H1 (cell line): ENCODE measurements at regions not wholly inside any gene's neighbourhood (a gene's known extent, or its start where the extent isn't known, plus 50 kb on each side); places are given as distances from the start of the nearest gene placed in this dataset.

Source experiments
- CTCF ChIA-PET: fragments of 300-600 bp; sonication (Branson Sonifier 250); formaldehyde crosslinking; loops from one replicate; lab custom pipeline; 2021; ENCODE audit not compliant: partially characterized antibody; lab: Charles Lee
- POLR2A ChIA-PET: fragments of 300-600 bp; sonication (Branson Sonifier 250); formaldehyde crosslinking; loops from one replicate; lab custom pipeline; 2021; ENCODE audit warnings: inconsistent platforms; ENCODE audit not compliant: partially characterized antibody; lab: Charles Lee
- DNase-seq, 2 experiments: peaks; one replicate each; pipeline versions ENCODE4 v3.0.0 to v3.0.0-alpha.2; 2010 to 2022; ENCODE audit warnings: low spot score in 2 of 2, low read depth in 1 of 2, mixed read lengths in 1 of 2
- FAIRE-seq: peaks from 2 replicates; lab custom pipeline; 2011; peaks lifted over from hg19 to GRCh38; lab: Jason Lieb, UNC
- H2AFZ ChIP-seq: 2 replicates; pipeline ENCODE4 v1.8.1; 2012; ENCODE audit warnings: low read length, inconsistent platforms
- H2AK5ac ChIP-seq: 2 replicates; pipeline ENCODE4 v1.6.1; 2013; ENCODE audit warnings: low read depth, low read length
- H2BK120ac ChIP-seq: replicated peaks from 2 replicates; pipeline ENCODE3; 2013; ENCODE audit warnings: low read depth, low read length, inconsistent platforms
- H2BK12ac ChIP-seq: 2 replicates; pipeline ENCODE4 v1.6.1; 2013; ENCODE audit warnings: low read depth, low read length
- H2BK15ac ChIP-seq: 2 replicates; pipeline ENCODE4 v1.6.1; 2013; ENCODE audit warnings: low read length
- H2BK20ac ChIP-seq: 2 replicates; pipeline ENCODE4 v1.6.1; 2013; ENCODE audit warnings: low read length
- H2BK5ac ChIP-seq: 2 replicates; pipeline ENCODE4 v1.6.1; 2013; ENCODE audit warnings: low read depth, low read length
- H3K14ac ChIP-seq: 2 replicates; pipeline ENCODE4 v1.6.1; 2013; ENCODE audit warnings: inconsistent platforms; ENCODE audit not compliant: insufficient read length
- H3K18ac ChIP-seq: 2 replicates; pipeline ENCODE4 v1.6.1; 2013; ENCODE audit warnings: low read length; ENCODE audit errors: extremely low read depth
- H3K23ac ChIP-seq: 2 replicates; pipeline ENCODE4 v1.6.1; 2013; ENCODE audit warnings: inconsistent platforms; ENCODE audit not compliant: insufficient read length
- H3K23me2 ChIP-seq: 2 replicates; pipeline ENCODE4 v1.6.1; 2013; ENCODE audit warnings: low read depth, low read length
- H3K27ac ChIP-seq: 2 replicates; pipeline ENCODE4 v1.6.1; 2011; ENCODE audit warnings: low read depth, low read length, inconsistent platforms
- H3K27me3 ChIP-seq, 4 experiments: replicated peaks in 1 of 4; 1 replicate in 1 of 4; 2 replicates in 3 of 4; pipeline versions ENCODE4 v1.6.1 to v1.8.1; 2011 to 2013; ENCODE audit warnings: low read length in 3 of 4, mild to moderate bottlenecking in 3 of 4, inconsistent platforms in 2 of 4, mixed read lengths in 2 of 4, moderate library complexity in 1 of 4; ENCODE audit not compliant: control insufficient read depth in 3 of 4, insufficient read depth in 3 of 4; ENCODE audit errors: extremely low read depth in 1 of 4
- H3K36me3 ChIP-seq, 4 experiments: 2 replicates each; pipeline versions ENCODE4 v1.6.1 to v1.8.1; 2011 to 2013; ENCODE audit warnings: mild to moderate bottlenecking in 4 of 4, low read length in 3 of 4, moderate library complexity in 2 of 4, control low read depth in 1 of 4, inconsistent platforms in 1 of 4; ENCODE audit not compliant: insufficient read depth in 4 of 4, control insufficient read depth in 2 of 4
- H3K4ac ChIP-seq: replicated peaks from 2 replicates; pipeline ENCODE3; 2013; ENCODE audit warnings: low read length, low read depth, mixed read lengths, inconsistent platforms; ENCODE audit not compliant: insufficient read length
- H3K4me1 ChIP-seq, 4 experiments: replicated peaks in 1 of 4; 1 replicate in 1 of 4; 2 replicates in 3 of 4; pipeline versions ENCODE4 v1.6.1 to v1.8.1; 2011 to 2013; ENCODE audit warnings: low read length in 3 of 4, inconsistent platforms in 2 of 4, mixed read lengths in 1 of 4; ENCODE audit not compliant: insufficient read depth in 4 of 4, control insufficient read depth in 3 of 4
- H3K4me2 ChIP-seq, 2 experiments: 2 replicates each; pipeline versions ENCODE4 v1.6.1 to v1.8.1; 2011 to 2013; ENCODE audit warnings: low read depth in 2 of 2, low read length in 2 of 2, control low read depth in 1 of 2, inconsistent platforms in 1 of 2, mild to moderate bottlenecking in 1 of 2; ENCODE audit not compliant: insufficient read depth in 1 of 2
- H3K4me3 ChIP-seq, 4 experiments: fragments of 200-600, 300-600 bp in 1 of 4; sonication (generic), shearing (Covaris generic), sonication (Bioruptor Twin) in 1 of 4; 2 replicates each; pipeline versions ENCODE4 v1.5.1 to v1.8.1; 2011 to 2016; ENCODE audit warnings: low read length in 4 of 4, low read depth in 3 of 4, control low read depth in 2 of 4, inconsistent platforms in 2 of 4, mild to moderate bottlenecking in 2 of 4, mixed read lengths in 1 of 4, moderate library complexity in 1 of 4; ENCODE audit not compliant: insufficient read depth in 2 of 4; ENCODE audit errors: extremely low read depth in 1 of 4
- H3K56ac ChIP-seq: replicated peaks from 2 replicates; pipeline ENCODE3; 2013; ENCODE audit warnings: low read depth, mild to moderate bottlenecking, mixed read lengths, low read length, inconsistent platforms; ENCODE audit not compliant: insufficient read length
- H3K79me1 ChIP-seq: 2 replicates; pipeline ENCODE4 v1.6.1; 2013; ENCODE audit warnings: low read depth, low read length, control low read depth
- H3K79me2 ChIP-seq, 2 experiments: 2 replicates each; pipeline versions ENCODE4 v1.6.1 to v1.8.1; 2012 to 2013; ENCODE audit warnings: low read length in 2 of 2, mild to moderate bottlenecking in 2 of 2, inconsistent platforms in 1 of 2; ENCODE audit not compliant: insufficient read depth in 2 of 2, control insufficient read depth in 1 of 2
- H3K9ac ChIP-seq, 4 experiments: replicated peaks in 1 of 4; 1 replicate in 1 of 4; 2 replicates in 3 of 4; pipeline versions ENCODE4 v1.6.1 to v1.8.1; 2011 to 2013; ENCODE audit warnings: low read depth in 3 of 4, low read length in 3 of 4, control low read depth in 2 of 4, mild to moderate bottlenecking in 2 of 4, moderate library complexity in 2 of 4, inconsistent platforms in 1 of 4; ENCODE audit errors: extremely low read depth in 1 of 4
- H3K9me3 ChIP-seq, 2 experiments: 2 replicates each; pipeline versions ENCODE4 v1.6.1 to v1.8.1; 2012 to 2013; ENCODE audit warnings: mild to moderate bottlenecking in 2 of 2, moderate library complexity in 2 of 2, control low read depth in 1 of 2, inconsistent platforms in 1 of 2, low read depth in 1 of 2, low read length in 1 of 2, mixed read lengths in 1 of 2; ENCODE audit not compliant: insufficient read depth in 2 of 2
- H4K20me1 ChIP-seq, 2 experiments: replicated peaks in 1 of 2; 2 replicates each; pipeline versions ENCODE3 to v1.8.1; 2011 to 2013; ENCODE audit warnings: inconsistent platforms in 2 of 2, low read length in 2 of 2, mild to moderate bottlenecking in 1 of 2; ENCODE audit not compliant: insufficient read depth in 2 of 2, control insufficient read depth in 1 of 2
- H4K5ac ChIP-seq: 2 replicates; pipeline ENCODE4 v1.6.1; 2013; ENCODE audit warnings: low read length, low read depth, mixed read lengths, inconsistent platforms; ENCODE audit not compliant: insufficient read length
- H4K8ac ChIP-seq: 2 replicates; pipeline ENCODE4 v1.8.0; 2013; ENCODE audit warnings: mild to moderate bottlenecking, moderate library complexity, low read length, inconsistent platforms; ENCODE audit not compliant: insufficient read depth; ENCODE audit errors: extremely low read depth
- H4K91ac ChIP-seq: replicated peaks from 2 replicates; pipeline ENCODE3; 2013; ENCODE audit warnings: low read length, mixed read lengths, inconsistent platforms; ENCODE audit not compliant: insufficient read length
- CEBPB ChIP-seq: IDR thresholded peaks from 2 replicates; pipeline ENCODE4 v1.6.1; 2012; ENCODE audit warnings: low read depth, low read length
- JUND ChIP-seq: IDR thresholded peaks from 2 replicates; pipeline ENCODE4 v1.6.1; 2011; ENCODE audit warnings: mild to moderate bottlenecking, improper control_type of control experiment, low read length
- WGBS, 2 experiments: shearing (Covaris generic) in 1 of 2; methylation state at CpG; one replicate each; pipeline versions ENCODE4 v1.1.6 to v1.1.7; 2013 to 2015; ENCODE audit warnings: low lambda C conversion rate in 2 of 2, mixed read lengths in 2 of 2, inconsistent platforms in 1 of 2, low coverage in 1 of 2, missing lambda C conversion rate in 1 of 2; ENCODE audit not compliant: insufficient replicate concordance in 2 of 2, insufficient coverage in 1 of 2, insufficient read length in 1 of 2; ENCODE audit errors: extremely low coverage in 1 of 2, missing lambda C conversion rate in 1 of 2; 5-methylcytosine and 5-hydroxymethylcytosine counted together

GRCh38 chr6:169075915-169076654 is 177.6 kb downstream of the THBS2 start:
- DNase-seq (no peak), FAIRE-seq (no peak)
- no peaks in the 10 kb centered on the region for H4K20me1 ChIP-seq
- no peak overlapping the region for H3K4me3 ChIP-seq
- no peak overlapping the region for H3K4ac ChIP-seq
- no peaks in the 10 kb centered on the region for H3K79me2 ChIP-seq
- no peak overlapping the region for H2BK12ac ChIP-seq
- H4K8ac ChIP-seq = no peak overlapping the region
- H3K4me1 ChIP-seq = no peaks in the 10 kb centered on the region; a peak in 1 of 7 replicates
- H3K23ac ChIP-seq = no peak overlapping the region
- H2BK5ac ChIP-seq = no peak overlapping the region
- H3K27ac ChIP-seq = no peak overlapping the region
- H2BK15ac ChIP-seq = no peak overlapping the region
- 84% methylated on average over 9 of the region's 9 CpGs; no CpG with 5 or more reads in 1 of the 2 experiments for WGBS, 2 experiments
- H4K5ac ChIP-seq = no peak overlapping the region
- no peak overlapping the region for H4K91ac ChIP-seq
- H2AK5ac ChIP-seq = no peak overlapping the region
- TF ChIP-seq JUND (no peak), CEBPB (no peak)
- no peaks in the 10 kb centered on the region for H3K36me3 ChIP-seq
- H3K27me3 ChIP-seq = no peaks in the 10 kb centered on the region
- H3K9me3 ChIP-seq = no peaks in the 10 kb centered on the region
- CTCF ChIA-PET = interaction anchor here (1.0 kb wide), 1 partner anchor 15 kb away, joined by 3 read pairs; no protein-coding TSS in a partner anchor
- no peak overlapping the region for H3K9ac ChIP-seq
- no peak overlapping the region for H2BK20ac ChIP-seq
- no peak overlapping the region for H3K4me2 ChIP-seq
- no peak overlapping the region for H3K14ac ChIP-seq
- no peak overlapping the region for H3K18ac ChIP-seq
- H2AFZ ChIP-seq = no peak overlapping the region
- H3K79me1 ChIP-seq = no peaks in the 10 kb centered on the region
- POLR2A ChIA-PET = no interaction called here
- H3K56ac ChIP-seq = no peak overlapping the region
- no peaks in the 10 kb centered on the region for H3K23me2 ChIP-seq
- no peak overlapping the region for H2BK120ac ChIP-seq
